HG03457 (cell line): ENCODE measurements at regions not wholly inside any gene's neighbourhood (a gene's known extent, or its start where the extent isn't known, plus 50 kb on each side); places are given as distances from the start of the nearest gene placed in this dataset.

Source experiments
- ATAC-seq: cut with Tn5 transposase; IDR thresholded peaks from one replicate; pipeline ENCODE4 v1.9.1; 2021; ENCODE audit warnings: moderate number of reproducible peaks; ENCODE audit not compliant: unreplicated experiment

DNA sequence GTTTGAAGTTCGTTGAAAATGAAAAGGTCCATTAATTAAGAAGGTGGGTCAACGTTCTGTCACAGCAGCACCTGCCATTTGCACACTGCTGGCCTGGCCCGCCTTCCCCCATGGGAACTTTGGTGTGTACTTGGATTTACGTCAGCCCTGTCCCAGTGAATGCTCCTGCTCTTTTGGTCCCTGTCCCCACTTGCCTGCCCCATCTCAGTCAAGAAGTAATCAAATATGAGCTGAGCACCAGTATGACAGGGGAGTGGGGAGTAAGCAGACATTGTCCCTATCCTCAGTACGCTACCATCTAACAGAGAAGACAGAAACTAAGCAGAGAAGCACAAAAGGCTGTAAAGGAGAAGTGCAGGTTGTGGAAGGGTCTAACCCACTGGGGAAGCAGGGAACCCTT, 65.1 kb downstream of the SLC4A3 start:
- no peak for ATAC-seq

DNA sequence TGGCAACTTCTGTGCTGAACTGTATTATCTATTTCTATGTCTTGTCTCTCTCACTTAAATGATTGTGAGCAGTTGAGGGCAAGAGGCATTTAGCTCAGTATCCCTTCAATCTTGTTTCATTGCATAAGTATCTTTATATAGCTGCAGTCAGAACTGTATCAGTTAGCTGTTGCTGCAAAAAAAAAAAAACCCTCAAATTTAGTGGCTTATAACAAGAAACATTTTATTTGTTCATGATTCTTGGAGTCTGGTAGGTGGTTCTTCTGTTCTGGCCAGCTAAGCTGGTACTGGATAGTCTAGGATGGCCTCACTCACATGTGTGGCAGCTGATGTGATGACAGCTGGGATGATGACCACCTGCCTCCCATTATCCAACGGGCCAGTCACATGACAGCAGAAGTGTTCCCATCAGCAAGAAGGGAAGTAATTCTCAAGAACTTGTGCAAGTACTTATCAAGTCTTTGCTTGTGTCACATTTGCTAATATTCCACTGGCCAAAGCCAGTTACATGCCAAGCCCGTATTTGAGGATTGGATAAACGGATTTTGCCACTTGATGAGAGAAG, 67.8 kb downstream of the SLC4A3 start:
- no peak for ATAC-seq

DNA sequence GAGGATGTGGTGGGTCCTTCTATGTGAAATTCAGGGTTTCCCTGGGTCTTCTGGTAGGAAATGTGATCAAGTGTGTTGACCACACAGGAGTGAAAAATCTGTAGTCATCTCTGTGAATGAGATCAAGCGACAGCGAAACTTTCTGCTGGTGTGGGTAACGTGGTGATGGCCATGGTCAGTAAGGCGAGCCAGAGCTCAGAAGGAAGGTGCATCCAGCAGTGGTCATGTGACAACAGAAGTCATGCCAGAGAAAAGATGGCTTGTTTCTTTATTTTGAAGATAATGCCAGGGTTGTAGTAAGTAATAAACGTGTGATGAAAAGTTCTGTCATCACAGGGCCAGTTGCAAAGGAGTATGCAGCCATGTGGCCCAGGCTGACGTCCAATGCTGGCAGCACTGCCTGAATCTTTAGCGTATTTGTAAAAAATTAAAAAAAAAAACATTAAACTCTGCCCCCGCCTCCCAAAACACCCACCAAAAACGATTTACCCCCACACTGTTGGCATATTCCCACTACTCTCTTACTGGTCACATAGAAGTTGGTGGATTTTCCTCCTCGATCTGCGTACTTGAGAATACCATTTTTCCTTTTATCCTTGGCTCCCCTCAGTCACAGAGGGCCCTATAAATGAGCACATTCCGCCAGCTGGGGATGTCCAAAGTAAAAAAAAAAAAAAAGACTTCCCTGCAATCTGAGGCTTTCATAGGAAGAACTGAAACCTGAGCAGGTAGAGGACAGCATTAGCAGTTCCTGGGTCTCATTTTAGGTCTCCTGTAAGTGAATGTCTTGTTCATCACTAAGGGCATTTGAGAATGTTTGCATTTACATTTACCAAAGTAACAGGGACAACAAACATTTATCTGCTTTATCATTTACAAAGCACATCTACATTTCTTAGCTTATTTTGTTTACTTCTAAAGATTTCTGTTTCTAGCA, 70.6 kb downstream of the SLC4A3 start:
- no peak for ATAC-seq

DNA sequence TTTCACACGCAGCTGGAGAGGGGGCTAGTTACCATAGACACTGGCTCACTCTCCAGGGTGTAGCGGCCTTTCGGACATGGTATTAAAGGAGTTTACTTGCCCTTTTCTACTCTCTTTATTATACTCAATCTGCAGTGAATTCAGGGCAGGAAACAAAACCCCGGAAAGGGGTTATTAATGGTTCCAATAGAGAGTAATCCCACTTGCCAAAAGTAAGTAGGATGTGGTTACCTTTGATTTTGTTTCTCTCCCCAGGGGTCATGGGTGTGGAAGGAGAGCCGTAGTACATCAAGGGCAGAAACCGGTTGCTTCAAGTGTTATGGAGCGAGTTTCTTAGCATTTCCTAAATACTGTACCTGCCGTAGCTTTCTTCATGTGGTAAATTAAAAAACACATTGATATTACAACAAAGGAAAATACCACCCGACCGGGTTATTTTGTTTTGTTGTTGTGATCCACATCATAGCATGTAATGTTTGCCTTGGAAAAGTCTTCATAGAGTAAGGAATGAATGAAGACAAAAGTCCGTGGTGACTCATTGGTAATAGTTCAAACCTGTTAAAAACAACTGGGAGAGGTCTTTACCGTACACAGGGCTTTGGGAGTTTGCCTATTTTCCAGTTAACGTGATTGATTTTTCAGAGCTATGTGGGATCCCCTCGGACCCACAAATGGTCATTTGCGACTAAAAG, 71.5 kb downstream of the SLC4A3 start:
- no peak for ATAC-seq

DNA sequence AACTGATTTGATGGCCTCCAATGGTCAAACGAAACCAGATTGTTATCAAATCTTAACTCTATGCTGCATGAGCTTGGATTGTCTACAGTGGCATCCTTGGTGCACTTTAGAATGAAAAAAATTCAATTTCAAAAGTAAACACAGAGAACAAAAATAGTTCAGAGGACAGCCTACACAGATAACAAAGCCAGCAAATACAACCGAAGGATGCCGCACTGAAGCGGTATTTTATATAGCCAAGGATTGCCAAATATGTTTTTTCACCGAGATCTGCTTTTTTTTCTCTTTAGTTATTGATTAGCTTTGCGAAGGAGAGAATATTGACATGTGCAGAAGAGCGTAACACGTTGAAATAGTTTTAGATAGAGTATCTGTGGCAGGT, 72.0 kb downstream of the SLC4A3 start:
- no peak for ATAC-seq

DNA sequence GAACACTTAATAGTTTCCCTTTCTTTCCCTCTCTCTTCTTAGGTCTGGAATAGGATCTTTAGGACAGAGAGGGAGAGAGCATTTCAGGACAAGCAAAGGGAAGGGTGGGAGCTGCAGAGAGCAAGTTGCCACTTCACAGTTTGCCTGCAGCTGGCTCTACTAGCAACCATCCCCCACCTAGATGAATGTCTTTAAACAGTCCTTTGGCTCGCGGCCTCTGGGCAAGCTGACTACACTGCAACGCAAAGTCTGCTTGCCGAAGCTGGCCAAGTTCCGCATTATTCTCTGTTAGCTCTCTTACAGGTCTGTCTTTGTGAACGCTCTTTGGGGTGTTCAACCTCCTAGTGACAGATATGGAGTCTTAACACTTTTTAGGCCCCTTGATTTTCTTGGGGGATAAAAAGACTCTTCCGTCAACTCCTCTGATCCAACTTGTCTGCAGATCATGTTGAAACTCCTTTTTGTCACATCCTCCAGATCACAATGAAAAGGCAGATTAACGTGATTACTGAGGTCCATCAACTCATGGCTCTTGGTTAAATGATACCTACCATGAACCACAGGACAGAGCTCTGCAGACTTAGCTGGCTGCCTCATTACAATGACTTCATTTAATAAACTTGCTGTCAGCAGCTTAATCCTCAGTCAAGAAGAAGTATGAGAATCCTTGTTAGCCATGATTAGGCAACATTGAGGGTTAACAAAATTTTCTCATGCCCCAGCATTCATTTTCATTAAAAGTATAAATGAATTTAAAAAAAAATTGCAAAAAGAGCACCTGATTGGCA, 74.6 kb downstream of the SLC4A3 start:
- ATAC-seq = no peak

DNA sequence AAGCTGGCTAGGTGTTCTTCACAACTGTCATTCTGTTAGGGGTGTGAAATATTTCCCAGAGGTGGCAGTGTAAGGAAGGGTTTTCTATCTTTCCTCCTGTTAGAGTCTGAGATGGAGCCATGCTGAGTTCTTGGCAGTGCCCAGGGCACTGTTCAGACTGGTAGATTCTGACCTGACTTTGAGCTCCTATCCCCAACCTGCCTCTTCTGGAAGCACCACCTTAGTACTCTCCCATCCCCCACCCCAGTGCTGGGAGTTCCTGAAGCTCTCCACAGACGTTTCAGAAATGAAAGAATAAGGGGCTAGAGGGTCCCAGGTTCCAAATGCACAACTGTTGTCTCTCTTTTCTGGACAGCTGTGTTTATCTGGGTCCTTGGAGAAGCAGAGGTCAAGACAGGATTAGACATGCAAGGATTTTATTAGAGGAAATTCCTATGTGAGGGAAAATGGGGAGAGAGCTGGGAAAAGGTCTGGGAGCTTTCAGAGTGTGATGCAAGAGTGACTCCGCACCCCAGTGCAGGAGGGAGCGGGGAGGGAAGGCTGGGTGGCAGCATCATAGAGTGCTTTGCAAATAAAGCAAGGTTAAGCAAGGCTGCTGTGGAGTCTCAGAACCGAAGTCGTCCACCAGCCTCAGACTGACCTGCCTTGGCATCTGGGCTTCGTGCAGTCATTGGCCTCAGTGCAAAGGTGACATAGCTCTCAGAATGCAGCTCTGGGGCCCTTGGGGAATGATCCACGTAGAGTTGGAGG, 75.5 kb downstream of the SLC4A3 start:
- ATAC-seq = no peak

DNA sequence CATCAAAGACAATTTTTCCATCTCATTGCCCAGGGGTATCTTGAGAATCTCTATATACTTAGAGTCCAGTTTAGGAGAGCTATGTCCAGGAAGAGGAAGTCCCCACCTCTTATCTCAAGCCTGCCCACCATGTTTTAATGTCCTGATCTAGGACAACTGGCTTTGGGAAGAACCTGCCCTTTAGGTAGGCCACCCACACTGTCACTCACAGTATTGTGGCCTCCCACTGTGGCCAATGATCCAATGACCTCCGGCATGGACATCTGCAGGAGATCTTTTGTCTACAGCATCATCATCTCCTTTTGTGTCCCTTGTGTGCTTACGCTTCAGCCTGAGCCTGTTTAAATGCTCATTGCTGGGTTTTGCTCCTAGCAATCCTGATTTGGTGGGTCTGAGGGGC, 77.4 kb downstream of the SLC4A3 start:
- no peak for ATAC-seq

DNA sequence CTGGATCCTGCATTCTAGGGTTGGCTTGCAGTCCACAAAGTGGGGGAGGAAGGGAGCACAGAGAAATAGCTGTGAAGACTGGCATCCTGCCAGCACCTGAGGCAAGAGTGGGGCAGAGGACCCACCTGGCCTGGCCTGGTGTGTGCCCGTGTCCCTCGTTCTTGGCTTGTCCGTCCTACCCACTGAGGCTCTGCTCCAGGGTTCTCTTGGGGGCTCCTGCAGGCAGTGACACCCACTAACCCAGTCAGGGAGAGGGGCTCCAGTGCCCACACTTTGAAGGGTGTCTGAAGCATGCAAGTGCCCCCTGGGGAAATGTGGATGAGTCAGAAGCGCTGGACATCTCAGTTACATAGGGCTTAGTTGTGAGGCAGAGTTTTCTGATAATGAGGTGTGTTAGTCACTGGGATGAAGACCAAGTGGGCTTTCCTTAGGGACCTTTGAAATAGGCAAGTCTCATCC, 79.4 kb downstream of the SLC4A3 start:
- no peak for ATAC-seq

DNA sequence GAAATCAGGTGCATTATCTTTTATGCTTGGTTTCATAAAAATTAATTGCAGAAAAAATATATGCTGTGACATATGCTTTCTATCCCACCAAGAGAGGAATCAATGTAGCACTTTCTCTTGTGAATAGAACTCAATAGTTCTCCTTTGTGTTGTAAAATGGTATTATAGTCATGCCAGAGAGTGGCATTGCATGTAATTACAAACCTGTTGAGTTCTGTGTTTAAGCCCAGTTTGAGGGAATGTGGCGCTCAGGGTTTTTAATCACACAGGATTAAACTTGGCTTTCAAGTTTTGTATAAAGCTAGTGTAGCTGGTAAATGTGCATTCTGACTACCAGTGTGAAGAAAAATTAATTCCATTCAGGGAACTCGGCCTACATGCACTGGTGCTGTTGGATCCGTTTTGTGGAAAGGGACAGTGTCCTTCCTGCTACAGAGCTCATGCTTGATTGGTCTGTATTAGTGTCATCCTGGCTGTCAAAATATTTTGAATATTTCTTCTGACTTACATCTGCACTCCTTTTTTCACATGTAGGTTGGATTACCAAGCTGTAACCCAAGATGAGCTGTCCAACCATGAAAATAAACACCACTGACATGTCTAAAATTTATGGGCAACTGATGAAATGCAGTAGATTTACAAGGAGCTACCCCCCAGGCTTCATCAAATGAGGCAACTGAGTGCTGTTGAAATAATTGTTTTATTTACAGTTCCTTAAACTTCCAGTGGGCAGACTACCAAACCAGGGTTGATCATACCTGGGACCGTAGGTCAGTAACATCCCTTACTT, 80.3 kb downstream of the SLC4A3 start:
- no peak for ATAC-seq

DNA sequence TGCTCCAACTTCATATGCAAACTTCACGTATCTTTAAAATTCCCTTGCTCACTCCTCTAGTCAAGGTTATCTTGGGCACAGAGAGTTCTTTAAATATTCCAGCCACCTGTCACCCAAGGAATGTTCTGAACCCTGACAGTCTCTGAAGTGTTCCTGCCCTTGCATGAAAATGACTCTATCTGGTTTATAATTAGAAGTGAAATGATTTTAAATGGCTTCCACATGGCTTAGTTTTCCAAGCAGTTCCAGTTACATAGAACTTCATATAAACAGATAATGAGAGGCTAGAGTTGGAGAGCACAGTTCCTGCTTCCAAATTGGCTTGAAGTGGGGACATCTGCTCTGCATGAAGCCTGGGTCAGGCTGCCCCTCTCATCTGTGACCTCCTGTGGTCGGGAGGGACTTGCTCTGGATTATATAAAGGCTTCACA, 81.9 kb downstream of the SLC4A3 start:
- ATAC-seq = no peak

DNA sequence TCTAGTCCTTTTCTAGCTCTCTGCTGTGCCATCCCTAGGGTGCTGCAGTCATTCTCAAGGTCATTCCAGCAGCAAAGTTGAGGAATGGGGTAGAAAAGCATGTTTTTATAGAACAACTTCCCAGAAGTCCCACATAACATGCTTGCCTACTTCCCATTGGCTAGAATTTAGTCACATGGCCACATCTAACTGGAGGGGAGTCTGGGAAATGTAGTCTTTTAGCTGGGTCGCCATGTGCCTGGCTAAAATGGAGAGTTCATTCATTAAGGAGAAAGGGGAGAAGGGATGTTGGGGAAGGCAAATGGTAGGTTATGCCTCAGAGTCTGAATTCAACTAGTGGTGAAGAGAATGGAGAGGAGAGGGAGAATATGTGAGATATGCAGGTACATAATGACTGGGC, 85.7 kb downstream of the SLC4A3 start:
- no peak for ATAC-seq

DNA sequence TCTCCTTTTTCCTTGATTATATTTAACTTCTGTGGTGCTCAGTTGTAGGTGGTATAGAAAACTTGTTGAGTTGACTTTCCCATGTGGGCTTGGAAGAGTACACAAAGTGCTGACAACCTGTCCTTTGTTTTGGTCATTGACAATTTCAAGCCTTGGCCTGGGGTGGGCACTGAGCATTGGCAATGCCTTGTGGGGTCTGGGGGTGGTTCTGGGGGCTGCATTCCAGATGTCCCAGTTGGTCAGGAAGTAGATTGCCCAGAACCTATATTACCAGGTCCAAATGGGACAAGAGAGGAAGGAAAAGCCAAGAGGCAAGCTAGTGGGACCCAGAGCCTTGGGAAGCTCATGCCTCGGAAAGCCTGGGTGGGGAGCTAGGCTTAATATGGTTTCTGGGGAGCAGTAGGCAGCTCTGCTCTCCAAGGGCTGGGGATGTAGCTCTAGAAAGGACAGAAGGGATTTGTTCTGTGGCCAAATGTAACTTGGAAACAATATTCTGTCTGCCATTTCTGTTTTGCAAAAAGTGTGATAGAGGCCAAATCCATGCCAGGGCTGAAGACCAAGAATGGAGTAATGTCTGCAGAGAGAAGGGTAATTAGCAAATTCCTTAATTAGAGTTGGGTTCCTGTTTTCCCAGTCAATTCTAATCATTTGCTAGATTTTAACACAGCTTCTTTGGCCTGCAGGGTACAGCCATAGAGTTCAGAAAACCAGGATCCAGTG, 87.4 kb downstream of the SLC4A3 start:
- no peak for ATAC-seq

DNA sequence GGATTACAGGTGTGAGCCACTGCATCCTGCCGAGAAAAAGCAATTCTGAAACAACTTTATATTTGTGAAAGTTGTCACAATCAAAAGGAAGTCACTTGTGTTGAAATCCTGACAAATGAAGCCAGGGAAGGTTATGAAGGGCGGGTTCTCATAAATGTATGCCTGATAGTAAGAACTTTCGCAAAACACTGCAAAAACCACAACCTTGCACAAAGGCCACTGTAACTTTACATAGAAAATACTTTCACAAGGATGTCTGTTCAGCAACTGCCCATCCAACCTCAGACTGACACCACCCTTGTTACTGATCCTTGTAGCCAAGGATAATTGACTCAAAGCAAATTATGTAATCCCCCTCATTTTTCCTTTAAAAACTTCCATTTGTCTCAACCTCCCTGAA, 90.6 kb downstream of the SLC4A3 start:
- no peak for ATAC-seq

DNA sequence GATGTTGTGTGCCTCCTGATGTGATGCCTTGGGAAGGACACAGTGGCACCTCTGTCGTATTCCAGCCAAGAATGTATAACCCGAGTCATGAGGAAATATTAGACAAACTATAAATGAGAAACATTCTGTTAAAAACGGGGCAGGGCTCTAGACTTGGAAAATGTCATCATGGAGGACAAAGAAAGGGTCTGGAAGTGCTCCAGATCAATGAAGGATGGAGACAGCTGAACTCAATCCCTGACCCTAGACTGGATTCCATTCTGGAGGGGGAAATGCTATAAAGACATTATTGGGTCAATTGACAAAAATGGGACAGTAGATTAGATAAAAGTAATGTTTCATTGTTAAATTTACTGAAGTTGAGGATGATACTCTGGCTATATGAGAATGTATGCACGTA, 92.1 kb downstream of the SLC4A3 start:
- no peak for ATAC-seq

DNA sequence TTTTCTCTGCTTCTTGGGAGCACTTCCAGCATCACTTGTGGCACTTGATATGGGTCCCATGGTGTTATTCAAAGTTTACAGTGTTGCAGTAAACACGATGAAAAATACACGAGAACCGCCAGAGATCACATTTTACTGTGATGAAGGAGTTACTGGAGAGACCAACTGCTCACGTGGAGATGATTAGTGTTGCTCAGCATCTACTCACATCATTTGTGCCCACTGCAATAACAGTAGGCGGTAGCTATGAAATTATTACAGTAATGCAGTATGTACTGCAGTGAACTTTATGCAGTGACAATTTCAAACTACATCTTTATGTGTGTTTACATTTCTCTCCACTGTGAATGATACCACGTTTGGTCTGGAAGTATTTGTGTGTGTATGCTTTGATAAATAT, 93.5 kb downstream of the SLC4A3 start:
- no peak for ATAC-seq

DNA sequence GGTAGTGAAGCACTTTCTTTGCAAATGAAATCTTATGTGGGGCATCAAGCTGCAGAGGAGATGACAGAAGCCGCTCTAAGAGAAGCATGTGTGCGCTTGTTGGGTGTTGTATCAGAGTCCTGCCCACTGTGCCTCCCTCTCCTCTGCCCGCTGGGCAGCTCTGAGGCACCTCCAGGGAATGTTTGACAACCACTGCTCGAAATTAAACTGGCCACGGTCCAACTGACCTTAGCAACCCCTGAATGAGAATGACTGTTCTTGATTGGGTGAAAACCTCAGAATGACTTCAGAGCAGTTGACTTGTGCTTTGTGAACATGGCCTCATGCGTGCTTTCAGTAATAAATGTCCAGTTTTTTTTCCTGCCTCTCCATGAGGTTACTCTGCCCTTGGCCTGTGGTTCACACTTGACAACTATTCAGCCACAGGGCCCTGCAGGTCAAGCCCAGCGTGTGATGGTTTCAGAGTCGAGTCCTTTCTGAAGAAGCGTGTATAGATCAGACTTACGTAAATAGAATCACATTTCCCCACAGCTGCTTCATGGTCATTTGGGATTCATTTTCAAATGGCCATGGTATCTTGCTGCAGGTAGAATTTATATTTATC, 94.9 kb downstream of the SLC4A3 start:
- ATAC-seq = no peak

DNA sequence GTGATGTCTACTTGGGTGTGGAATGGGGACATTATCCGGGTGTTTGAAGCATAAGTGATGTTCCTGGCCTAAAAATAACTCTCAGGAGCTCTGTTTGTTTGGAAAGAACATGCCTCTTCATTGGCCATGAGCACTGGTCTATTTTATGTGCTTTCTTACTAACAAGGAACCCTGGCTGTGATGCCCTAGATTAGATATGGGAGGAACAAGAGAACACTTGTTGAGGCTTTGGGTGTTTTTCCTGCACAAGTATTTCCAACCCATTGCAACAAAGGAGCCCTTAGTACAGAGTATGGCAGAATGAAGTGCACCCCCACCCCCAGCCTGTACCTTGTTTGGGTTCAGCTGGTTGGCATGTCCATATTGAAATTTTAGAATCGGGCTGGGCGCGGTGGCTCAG, 95.9 kb downstream of the SLC4A3 start:
- no peak for ATAC-seq

DNA sequence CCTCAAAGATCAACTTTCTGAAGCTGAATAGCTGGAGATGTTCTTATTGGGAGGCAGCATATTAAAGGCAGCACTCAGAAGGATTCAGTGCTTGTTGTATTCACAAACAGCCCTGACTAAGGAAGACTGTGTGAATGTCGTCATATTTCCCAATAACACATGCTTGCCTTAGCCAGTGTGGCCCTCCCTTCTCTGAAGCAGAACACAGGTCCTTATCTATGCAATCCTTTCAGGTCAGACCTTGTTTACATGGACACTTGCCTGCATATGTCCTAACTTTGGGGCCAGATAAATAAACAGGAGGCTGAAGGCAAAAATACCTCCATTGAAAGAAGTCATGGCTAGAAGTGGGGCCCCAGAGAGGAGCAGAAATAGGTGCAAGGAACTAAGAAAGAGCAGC, 97.2 kb downstream of the SLC4A3 start:
- ATAC-seq = no peak
